Calu3 (cell line): ENCODE measurements at regions not wholly inside any gene's neighbourhood (a gene's known extent, or its start where the extent isn't known, plus 50 kb on each side); places are given as distances from the start of the nearest gene placed in this dataset.

Experiments used
- BruUV-seq: library from RNA; stranded (reverse); fragments of 400-500 nt; replicated peaks from 2 replicates; lab custom pipeline; 2021; lab: Mats Ljungman, UMichigan
- CTCF ChIA-PET: fragments of 300-600 bp; sonication (Branson Sonifier 250); formaldehyde crosslinking; loops from one replicate; lab custom pipeline; 2022; ENCODE audit warnings: antibody characterized with exemption; lab: Charles Lee
- DNase-seq: peaks from one replicate; pipeline ENCODE4 v3.0.0; 2022
- H3K27ac Mint-ChIP-seq: one replicate; pipeline ENCODE4 v1.8.0; 2022; ENCODE audit warnings: mixed read lengths; ENCODE audit not compliant: unreplicated experiment
- H3K27me3 Mint-ChIP-seq: one replicate; pipeline ENCODE4 v1.8.0; 2022; ENCODE audit warnings: mixed read lengths; ENCODE audit not compliant: unreplicated experiment
- H3K36me3 Mint-ChIP-seq: one replicate; pipeline ENCODE4 v1.8.0; 2022; ENCODE audit warnings: mild to moderate bottlenecking, moderate library complexity, mixed read lengths; ENCODE audit not compliant: insufficient read depth, unreplicated experiment
- H3K4me1 Mint-ChIP-seq: one replicate; pipeline ENCODE4 v1.8.0; 2022; ENCODE audit warnings: mild to moderate bottlenecking, low read depth, mixed read lengths; ENCODE audit not compliant: unreplicated experiment
- H3K4me3 Mint-ChIP-seq: one replicate; pipeline ENCODE4 v1.8.0; 2022; ENCODE audit warnings: mild to moderate bottlenecking, low read depth, moderate library complexity, mixed read lengths; ENCODE audit not compliant: unreplicated experiment
- H3K9me3 Mint-ChIP-seq: one replicate; pipeline ENCODE4 v1.8.0; 2022; ENCODE audit warnings: low read depth, mixed read lengths; ENCODE audit not compliant: unreplicated experiment
- CTCF ChIP-seq: fragments of 200-600 bp; IDR thresholded peaks from one replicate; pipeline ENCODE4 v1.8.0; 2022; ENCODE audit warnings: antibody characterized with exemption; ENCODE audit not compliant: unreplicated experiment
- intact Hi-C: fragments of 100-400 bp; cut with micrococcal nuclease; formaldehyde crosslinking; loops from one replicate; pipeline ENCODE4 v1.10.0; 2022; ENCODE audit not compliant: unreplicated experiment

DNA sequence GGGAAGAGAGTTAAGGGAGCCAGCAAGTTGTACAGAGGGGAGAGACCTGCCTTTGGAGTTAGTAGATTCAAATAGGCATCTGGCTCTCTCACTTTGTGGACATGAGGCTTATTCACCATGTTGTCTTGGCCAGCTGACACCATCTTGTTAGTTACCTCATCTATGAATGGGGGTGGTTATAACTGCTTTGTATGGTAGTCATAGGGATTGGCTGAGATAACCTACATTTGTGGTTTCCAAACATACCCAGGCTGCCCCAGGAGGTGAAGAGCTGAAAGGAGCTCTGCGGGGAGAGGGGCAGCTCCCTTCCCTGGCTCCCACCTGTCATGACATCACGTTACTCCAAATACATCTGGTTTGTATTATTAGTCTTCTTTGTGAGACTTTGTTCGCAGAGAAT is 393.3 kb upstream of the AUTS2 start:
- no peaks in the 10 kb centered on the region for H3K4me1 Mint-ChIP-seq
- H3K27me3 Mint-ChIP-seq, result no peaks in the 10 kb centered on the region
- no peak for TF ChIP-seq CTCF
- BruUV-seq, result no TSS peak
- DNase-seq, result no peak
- CTCF ChIA-PET, result no interaction called here
- H3K36me3 Mint-ChIP-seq, result no peaks in the 10 kb centered on the region
- no peak overlapping the region for H3K27ac Mint-ChIP-seq
- H3K9me3 Mint-ChIP-seq, result peaks cover 9% of the 10 kb centered on the region
- H3K4me3 Mint-ChIP-seq, result no peak overlapping the region
- intact Hi-C loops, result no loop called here

DNA sequence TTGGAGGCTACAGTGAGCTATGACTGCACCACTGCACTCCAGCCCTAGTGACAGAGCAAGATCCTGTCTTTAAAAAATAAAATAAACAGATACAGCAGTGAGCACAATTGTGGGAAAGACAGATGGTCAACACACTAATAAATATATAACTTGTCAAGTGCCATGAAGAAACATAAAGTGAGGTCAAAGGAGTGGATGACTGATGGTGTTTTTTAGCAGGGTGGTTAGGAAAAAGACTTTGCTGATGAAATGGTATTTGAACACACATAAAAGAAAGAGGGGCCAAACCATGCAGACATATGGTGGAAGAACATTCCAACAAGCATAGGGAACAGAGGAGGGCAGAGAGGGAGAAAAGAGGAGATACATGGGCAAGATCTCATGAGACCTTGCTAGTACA is 392.7 kb upstream of the AUTS2 start:
- DNase-seq, result no peak
- H3K9me3 Mint-ChIP-seq, result peaks cover 9% of the 10 kb centered on the region
- H3K36me3 Mint-ChIP-seq, result no peaks in the 10 kb centered on the region
- BruUV-seq, result no TSS peak
- H3K27me3 Mint-ChIP-seq, result no peaks in the 10 kb centered on the region
- H3K4me1 Mint-ChIP-seq, result no peaks in the 10 kb centered on the region
- H3K27ac Mint-ChIP-seq, result no peak overlapping the region
- intact Hi-C loops, result no loop called here
- no peak for TF ChIP-seq CTCF
- CTCF ChIA-PET, result no interaction called here
- H3K4me3 Mint-ChIP-seq, result no peak overlapping the region

- Mint-ChIP-seq H3K4me3 (no peak overlapping the region), H3K27ac (no peak overlapping the region), H3K4me1 (no peaks in the 10 kb centered on the region), H3K9me3 (peaks cover 9% of the 10 kb centered on the region), H3K27me3 (no peaks in the 10 kb centered on the region), H3K36me3 (no peaks in the 10 kb centered on the region)
- TF ChIP-seq CTCF, result no peak
- intact Hi-C loops, result no loop called here
- no peak for DNase-seq
- BruUV-seq, result no TSS peak
- CTCF ChIA-PET, result no interaction called here
These were observed 390.0 kb upstream of the AUTS2 start for GRCh38 chr7:69208276-69208675.

- Mint-ChIP-seq H3K4me3 (no peak overlapping the region), H3K4me1 (no peaks in the 10 kb centered on the region), H3K27me3 (no peaks in the 10 kb centered on the region), H3K9me3 (peaks cover 11% of the 10 kb centered on the region), H3K27ac (no peak overlapping the region), H3K36me3 (no peaks in the 10 kb centered on the region)
- BruUV-seq, result no TSS peak
- CTCF ChIA-PET, result no interaction called here
- DNase-seq, result no peak
- no peak for TF ChIP-seq CTCF
- intact Hi-C loops, result no loop called here
These were observed 389.4 kb upstream of the AUTS2 start for GRCh38 chr7:69208848-69209247.
